ENCODE measurements at regions not wholly inside any gene's neighbourhood (a gene's known extent, or its start where the extent isn't known, plus 50 kb on each side); places are given as distances from the start of the nearest gene placed in this dataset.

GRCh38 chr1:68916221-68916902 lies 419.5 kb upstream of the DEPDC1 start:
- TF ChIP-seq EGR1 (IDR thresholded peaks at IDR 0.05; ENCODE audit: low read depth in 2 of 2) (no peak), CTCF (IDR thresholded peaks at IDR 0.05; ENCODE audit: low read depth, low read length, missing input control) (no peak), RAD21 (IDR thresholded peaks at IDR 0.05) (no peak), MAX (IDR thresholded peaks at IDR 0.05) (no peak), TAF1 (conservative IDR thresholded peaks at IDR 0.05) (no peak), GABPA (IDR thresholded peaks at IDR 0.05 in 1 of 2, conservative IDR thresholded peaks at IDR 0.05 in 1 of 2) (no peak), SP1 (IDR thresholded peaks at IDR 0.05) (no peak), REST (IDR thresholded peaks at IDR 0.05) (no peak)
